ENCODE measurements at regions not wholly inside any gene's neighbourhood (a gene's known extent, or its start where the extent isn't known, plus 50 kb on each side); places are given as distances from the start of the nearest gene placed in this dataset.
"Not testable (repeated sequence)": the region's sequence is repeated elsewhere in the genome, so short reads cannot be mapped to it uniquely, and the experiment has no call there.

- H3K9me3 Mint-ChIP-seq = peaks cover 5% of the 10 kb centered on the region
- peaks cover 3% of the 10 kb centered on the region for H3K27me3 Mint-ChIP-seq (ENCODE audit: low read depth, poor library complexity)
- no peak overlapping the region for H3K4me3 Mint-ChIP-seq
- no peak for DNase-seq
- peaks cover 29% of the 10 kb centered on the region for H3K4me1 Mint-ChIP-seq
- TF ChIP-seq CTCF (IDR thresholded peaks at IDR 0.05) = no peak
- peaks cover 5% of the 10 kb centered on the region for H3K36me3 Mint-ChIP-seq (ENCODE audit: low read depth)
- H3K27ac Mint-ChIP-seq = peak overlapping the region; percentile 87
Observed at GRCh38 chr5:91307048-91307447, 76.1 kb downstream of the ARRDC3 start.

DNA sequence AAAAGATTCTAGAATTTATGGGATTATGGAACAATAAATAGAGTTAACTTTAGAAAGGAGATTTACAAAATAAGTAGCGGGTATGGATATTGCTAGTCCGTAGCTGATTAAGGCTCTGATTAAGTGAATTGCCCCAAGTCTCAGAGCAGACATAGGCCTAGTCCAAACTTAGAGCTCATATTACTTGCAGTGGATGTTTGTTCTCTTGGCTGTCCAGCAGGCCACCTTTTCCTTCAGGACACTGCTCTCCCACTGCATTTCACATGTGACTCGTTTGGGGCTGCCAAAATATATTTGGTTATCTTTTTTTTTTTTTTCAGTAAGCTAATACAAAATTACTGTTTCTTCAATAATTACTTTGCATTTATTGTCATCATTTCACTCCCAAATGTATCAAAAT is 76.6 kb downstream of the ARRDC3 start:
- H3K27ac Mint-ChIP-seq = no peak overlapping the region
- H3K9me3 Mint-ChIP-seq = peaks cover 5% of the 10 kb centered on the region
- H3K27me3 Mint-ChIP-seq (ENCODE audit: low read depth, poor library complexity) = peaks cover 3% of the 10 kb centered on the region
- peaks cover 5% of the 10 kb centered on the region for H3K36me3 Mint-ChIP-seq (ENCODE audit: low read depth)
- no peak for TF ChIP-seq CTCF (IDR thresholded peaks at IDR 0.05)
- H3K4me3 Mint-ChIP-seq = no peak overlapping the region
- DNase-seq = no peak
- H3K4me1 Mint-ChIP-seq = peaks cover 23% of the 10 kb centered on the region

GRCh38 chr5:91305640-91306039 is 77.5 kb downstream of the ARRDC3 start:
- no peak for DNase-seq
- peaks cover under 1% of the 10 kb centered on the region for H3K36me3 Mint-ChIP-seq (ENCODE audit: low read depth)
- H3K27ac Mint-ChIP-seq = no peak overlapping the region
- H3K9me3 Mint-ChIP-seq = peaks cover under 1% of the 10 kb centered on the region
- TF ChIP-seq CTCF (IDR thresholded peaks at IDR 0.05) = no peak
- H3K27me3 Mint-ChIP-seq (ENCODE audit: low read depth, poor library complexity) = peaks cover 3% of the 10 kb centered on the region
- H3K4me3 Mint-ChIP-seq = no peak overlapping the region
- peaks cover 15% of the 10 kb centered on the region for H3K4me1 Mint-ChIP-seq

DNA sequence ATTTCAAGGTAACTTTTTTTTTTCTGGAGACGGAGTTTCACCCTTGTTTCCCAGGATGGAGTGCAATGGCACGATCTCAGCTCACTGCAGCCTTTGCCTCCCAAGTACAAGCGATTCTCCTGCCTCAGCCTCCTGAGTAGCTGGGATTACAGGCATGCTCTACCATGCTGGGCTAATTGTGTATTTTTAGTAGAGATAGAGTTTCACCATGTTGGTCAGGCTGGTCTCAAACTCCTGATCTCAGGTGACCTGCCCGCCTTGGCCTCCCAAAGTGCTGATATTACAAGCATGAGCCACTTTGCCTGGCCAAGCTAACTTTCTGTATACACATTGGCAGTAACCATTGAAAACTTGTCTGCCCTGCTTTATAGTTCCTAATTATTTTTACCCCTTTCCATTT is 79.1 kb downstream of the ARRDC3 start:
- H3K27me3 Mint-ChIP-seq (ENCODE audit: low read depth, poor library complexity); DNase-seq; H3K9me3 Mint-ChIP-seq; H3K27ac Mint-ChIP-seq; H3K36me3 Mint-ChIP-seq (ENCODE audit: low read depth); H3K4me3 Mint-ChIP-seq: not testable (repeated sequence)
- H3K4me1 Mint-ChIP-seq = peaks cover 15% of the 10 kb centered on the region

- Mint-ChIP-seq H3K27ac (no peak overlapping the region), H3K9me3 (no peaks in the 10 kb centered on the region), H3K4me3 (no peak overlapping the region), H3K27me3 (ENCODE audit: low read depth, poor library complexity) (no peaks in the 10 kb centered on the region), H3K4me1 (peaks cover 15% of the 10 kb centered on the region), H3K36me3 (ENCODE audit: low read depth) (no peaks in the 10 kb centered on the region)
- no peak for DNase-seq
- no peak for TF ChIP-seq CTCF (IDR thresholded peaks at IDR 0.05)
Observed at GRCh38 chr5:91302958-91303357, 80.2 kb downstream of the ARRDC3 start.

GRCh38 chr5:91302305-91302704 is 80.8 kb downstream of the ARRDC3 start:
- no peaks in the 10 kb centered on the region for H3K9me3 Mint-ChIP-seq
- no peak overlapping the region for H3K27ac Mint-ChIP-seq
- no peak for DNase-seq
- no peak for TF ChIP-seq CTCF (IDR thresholded peaks at IDR 0.05)
- no peaks in the 10 kb centered on the region for H3K27me3 Mint-ChIP-seq (ENCODE audit: low read depth, poor library complexity)
- peaks cover 15% of the 10 kb centered on the region for H3K4me1 Mint-ChIP-seq
- no peak overlapping the region for H3K4me3 Mint-ChIP-seq
- no peaks in the 10 kb centered on the region for H3K36me3 Mint-ChIP-seq (ENCODE audit: low read depth)
